ENCODE measurements at regions not wholly inside any gene's neighbourhood (a gene's known extent, or its start where the extent isn't known, plus 50 kb on each side); places are given as distances from the start of the nearest gene placed in this dataset.

GRCh38 chr19:31497709-31498108, 148.5 kb upstream of the TSHZ3 start:
- TF ChIP-seq EP300 (IDR thresholded peaks at IDR 0.05; ENCODE audit: borderline replicate concordance) (no peak), CEBPB (IDR thresholded peaks at IDR 0.05) (no peak), EGR1 (IDR thresholded peaks at IDR 0.05) (no peak)

All from Ishikawa (cell line).